ENCODE measurements at regions not wholly inside any gene's neighbourhood (a gene's known extent, or its start where the extent isn't known, plus 50 kb on each side); places are given as distances from the start of the nearest gene placed in this dataset.
A peak's percentile ranks its signal among the peaks of the same experiment; 100 is the strongest.

GRCh38 chr16:22641131-22641628 is 130.5 kb downstream of the NPIPB5 start:
- intact Hi-C loops (cut with micrococcal nuclease) = no loop called here
- DNase-seq (ENCODE audit: extremely low read depth in 1 of 4, low spot score in 3 of 4) (peak in 1 of 4 experiments; percentile 38), FAIRE-seq (no peak)
- TF ChIP-seq HDAC2 (IDR thresholded peaks at IDR 0.05) = peak; percentile 42; the same call in 1 of the 2 replicates
- 0 out of 2 replicates have a peak, but pooled peaks have one; percentile 25 for TF ChIP-seq ZNF395 (CRISPR knock-in tag; IDR thresholded peaks at IDR 0.05)
- TF ChIP-seq, protein P1, sequence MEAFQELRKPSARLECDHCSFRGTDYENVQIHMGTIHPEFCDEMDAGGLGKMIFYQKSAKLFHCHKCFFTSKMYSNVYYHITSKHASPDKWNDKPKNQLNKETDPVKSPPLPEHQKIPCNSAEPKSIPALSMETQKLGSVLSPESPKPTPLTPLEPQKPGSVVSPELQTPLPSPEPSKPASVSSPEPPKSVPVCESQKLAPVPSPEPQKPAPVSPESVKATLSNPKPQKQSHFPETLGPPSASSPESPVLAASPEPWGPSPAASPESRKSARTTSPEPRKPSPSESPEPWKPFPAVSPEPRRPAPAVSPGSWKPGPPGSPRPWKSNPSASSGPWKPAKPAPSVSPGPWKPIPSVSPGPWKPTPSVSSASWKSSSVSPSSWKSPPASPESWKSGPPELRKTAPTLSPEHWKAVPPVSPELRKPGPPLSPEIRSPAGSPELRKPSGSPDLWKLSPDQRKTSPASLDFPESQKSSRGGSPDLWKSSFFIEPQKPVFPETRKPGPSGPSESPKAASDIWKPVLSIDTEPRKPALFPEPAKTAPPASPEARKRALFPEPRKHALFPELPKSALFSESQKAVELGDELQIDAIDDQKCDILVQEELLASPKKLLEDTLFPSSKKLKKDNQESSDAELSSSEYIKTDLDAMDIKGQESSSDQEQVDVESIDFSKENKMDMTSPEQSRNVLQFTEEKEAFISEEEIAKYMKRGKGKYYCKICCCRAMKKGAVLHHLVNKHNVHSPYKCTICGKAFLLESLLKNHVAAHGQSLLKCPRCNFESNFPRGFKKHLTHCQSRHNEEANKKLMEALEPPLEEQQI (IDR thresholded peaks at IDR 0.05) = peak; percentile 87; the same call in 1 of the 2 replicates
- peak; percentile 75; the same call in 1 of the 2 replicates for TF ChIP-seq ZNF197 (CRISPR knock-in tag; IDR thresholded peaks at IDR 0.05; ENCODE audit: low read depth)
- no peak for TF ChIP-seq THRAP3 (IDR thresholded peaks at IDR 0.05; ENCODE audit: borderline replicate concordance)
- TF ChIP-seq ZNF3 (CRISPR knock-in tag; IDR thresholded peaks at IDR 0.05) = no peak
- TF ChIP-seq, protein P2, sequence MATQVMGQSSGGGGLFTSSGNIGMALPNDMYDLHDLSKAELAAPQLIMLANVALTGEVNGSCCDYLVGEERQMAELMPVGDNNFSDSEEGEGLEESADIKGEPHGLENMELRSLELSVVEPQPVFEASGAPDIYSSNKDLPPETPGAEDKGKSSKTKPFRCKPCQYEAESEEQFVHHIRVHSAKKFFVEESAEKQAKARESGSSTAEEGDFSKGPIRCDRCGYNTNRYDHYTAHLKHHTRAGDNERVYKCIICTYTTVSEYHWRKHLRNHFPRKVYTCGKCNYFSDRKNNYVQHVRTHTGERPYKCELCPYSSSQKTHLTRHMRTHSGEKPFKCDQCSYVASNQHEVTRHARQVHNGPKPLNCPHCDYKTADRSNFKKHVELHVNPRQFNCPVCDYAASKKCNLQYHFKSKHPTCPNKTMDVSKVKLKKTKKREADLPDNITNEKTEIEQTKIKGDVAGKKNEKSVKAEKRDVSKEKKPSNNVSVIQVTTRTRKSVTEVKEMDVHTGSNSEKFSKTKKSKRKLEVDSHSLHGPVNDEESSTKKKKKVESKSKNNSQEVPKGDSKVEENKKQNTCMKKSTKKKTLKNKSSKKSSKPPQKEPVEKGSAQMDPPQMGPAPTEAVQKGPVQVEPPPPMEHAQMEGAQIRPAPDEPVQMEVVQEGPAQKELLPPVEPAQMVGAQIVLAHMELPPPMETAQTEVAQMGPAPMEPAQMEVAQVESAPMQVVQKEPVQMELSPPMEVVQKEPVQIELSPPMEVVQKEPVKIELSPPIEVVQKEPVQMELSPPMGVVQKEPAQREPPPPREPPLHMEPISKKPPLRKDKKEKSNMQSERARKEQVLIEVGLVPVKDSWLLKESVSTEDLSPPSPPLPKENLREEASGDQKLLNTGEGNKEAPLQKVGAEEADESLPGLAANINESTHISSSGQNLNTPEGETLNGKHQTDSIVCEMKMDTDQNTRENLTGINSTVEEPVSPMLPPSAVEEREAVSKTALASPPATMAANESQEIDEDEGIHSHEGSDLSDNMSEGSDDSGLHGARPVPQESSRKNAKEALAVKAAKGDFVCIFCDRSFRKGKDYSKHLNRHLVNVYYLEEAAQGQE (IDR thresholded peaks at IDR 0.05; ENCODE audit: borderline replicate concordance) = peak; percentile 99
- TF ChIP-seq, protein P2 (CRISPR knock-in tag; IDR thresholded peaks at IDR 0.05; ENCODE audit: low read depth) = peak; percentile 97
- TF ChIP-seq RCOR1 (IDR thresholded peaks at IDR 0.05; ENCODE audit: borderline replicate concordance in 1 of 2, low read depth in 2 of 2, low read length in 2 of 2) = peak in 1 of 2 experiments; percentile 45; a peak in 1 of 4 replicates
- TF ChIP-seq SRSF1 (IDR thresholded peaks at IDR 0.05; ENCODE audit: low read depth, low read length) = no peak
- no peak for TF ChIP-seq PHF20 (IDR thresholded peaks at IDR 0.05; ENCODE audit: partially characterized antibody)

More at GRCh38 chr16:22641131-22641628, 130.5 kb downstream of the NPIPB5 start:
- Histone ChIP-seq H3K4me1 (replicated peaks in 1 of 2; ENCODE audit: control insufficient read depth in 2 of 2, insufficient read depth in 2 of 2, low read length in 2 of 2) (no peaks in the 10 kb centered on the region), H3K9ac (ENCODE audit: insufficient read depth in 1 of 2, low read depth in 2 of 2, low read length in 2 of 2) (no peak overlapping the region), H3K9me3 (replicated peaks; ENCODE audit: control insufficient read depth, insufficient read depth, low read depth, low read length) (no peaks in the 10 kb centered on the region), H2AFZ (ENCODE audit: low read depth, low read length) (no peak overlapping the region), H3K27ac (ENCODE audit: extremely low read depth, low read depth, low read length) (no peak overlapping the region), H3K27me3 (ENCODE audit: control insufficient read depth in 2 of 2, insufficient read depth in 2 of 2, low read length in 2 of 2) (no peaks in the 10 kb centered on the region), H3K9me1 (ENCODE audit: control insufficient read depth, insufficient read depth, low read length) (no peaks in the 10 kb centered on the region), H4K20me1 (replicated peaks; ENCODE audit: control insufficient read depth, insufficient read depth, low read length) (no peaks in the 10 kb centered on the region), H3K4me2 (ENCODE audit: insufficient read depth, low read length) (no peak overlapping the region), H3K36me3 (ENCODE audit: control insufficient read depth, insufficient read depth, low read length) (no peaks in the 10 kb centered on the region), H3K4me3 (no peak overlapping the region), H3K79me2 (ENCODE audit: control insufficient read depth, insufficient read depth, low read length) (no peaks in the 10 kb centered on the region)
- POLR2A ChIA-PET = interaction anchor here (1.0 kb wide), 1 partner anchor 10 kb away, joined by 3 read pairs; no protein-coding TSS in a partner anchor
- no TSS peak for BruUV-seq (replicated peaks)
- CTCF ChIA-PET (ENCODE audit: low intra/inter-chr PET ratio) = no interaction called here
- ATAC-seq = peak; percentile 51; the same call in 1 of the 3 replicates
- WGBS (ENCODE audit: insufficient coverage, low coverage, missing lambda C conversion rate) = 0% methylated on average over 1 of the region's 1 CpG
- in situ Hi-C loops (cut with MboI) = no loop called here

All from K562 (cell line).